ENCODE measurements at regions not wholly inside any gene's neighbourhood (a gene's known extent, or its start where the extent isn't known, plus 50 kb on each side); places are given as distances from the start of the nearest gene placed in this dataset.
A peak's percentile ranks its signal among the peaks of the same experiment; 100 is the strongest.

DNA sequence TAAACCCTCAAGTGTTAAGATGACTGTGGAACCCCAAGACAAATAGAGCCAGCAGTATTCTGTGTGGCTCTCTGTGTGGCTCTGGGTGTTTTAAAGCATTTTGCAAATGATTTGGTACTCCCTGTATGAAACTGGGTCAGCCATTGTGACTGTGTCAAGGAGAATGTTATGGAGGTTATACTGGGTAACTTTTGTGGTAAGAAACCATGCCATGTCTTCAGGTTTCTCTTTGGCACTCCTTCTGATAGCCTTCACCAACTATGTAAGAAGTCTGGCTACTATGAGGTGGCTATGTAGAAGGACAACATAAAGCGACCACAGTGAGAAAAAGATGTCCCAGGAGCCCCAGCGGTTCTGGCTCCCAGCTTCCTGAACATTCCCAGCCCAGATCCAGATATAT, 226.6 kb upstream of the RHOBTB1 start:
- ATAC-seq, result no peak
- no peak for DNase-seq (ENCODE audit: low spot score)
- intact Hi-C loops (cut with DNase I), result no loop called here

DNA sequence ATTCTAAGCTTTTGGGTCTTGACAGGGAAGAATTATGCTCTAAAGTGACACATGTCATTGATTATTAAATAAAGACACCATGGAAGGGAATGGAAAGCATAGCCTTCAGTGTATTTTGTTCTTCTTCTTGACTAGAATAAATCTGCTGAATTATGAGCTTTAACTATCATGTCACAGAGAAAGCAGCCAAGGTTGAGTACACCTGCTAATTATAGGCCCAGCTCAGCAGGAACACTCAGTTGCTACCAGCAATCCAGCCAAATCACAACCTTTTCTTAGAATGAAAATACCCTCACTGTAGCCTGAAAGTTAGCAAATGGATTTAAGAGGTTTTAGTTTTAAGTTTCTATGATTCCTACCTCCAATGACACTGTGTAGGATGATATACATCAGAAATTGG, 225.3 kb upstream of the RHOBTB1 start:
- ATAC-seq, result no peak
- intact Hi-C loops (cut with DNase I), result no loop called here

DNA sequence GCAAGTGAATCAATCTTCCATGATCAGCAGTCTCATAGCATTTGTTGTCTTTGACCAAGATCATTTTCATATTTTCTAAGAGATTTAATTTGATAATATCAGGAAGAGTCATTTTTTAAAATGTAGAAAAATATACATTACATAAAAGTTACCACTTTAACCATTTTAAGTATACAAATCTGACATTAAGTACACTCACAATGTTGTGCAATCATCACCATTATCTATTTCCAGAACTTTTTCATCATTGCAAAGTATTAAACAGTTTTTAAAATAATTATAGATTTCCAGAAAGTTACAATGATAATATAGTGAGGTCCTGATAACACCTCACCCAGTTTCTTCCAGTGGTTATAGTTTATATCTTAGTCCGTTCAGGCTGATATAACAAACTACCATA, 222.5 kb upstream of the RHOBTB1 start:
- intact Hi-C loops (cut with DNase I), result no loop called here
- DNase-seq (ENCODE audit: low spot score) (no peak), ATAC-seq (no peak)

More for the DNA sequence above, 225.3 kb upstream of the RHOBTB1 start:
- no peak for DNase-seq (ENCODE audit: low spot score)

DNA sequence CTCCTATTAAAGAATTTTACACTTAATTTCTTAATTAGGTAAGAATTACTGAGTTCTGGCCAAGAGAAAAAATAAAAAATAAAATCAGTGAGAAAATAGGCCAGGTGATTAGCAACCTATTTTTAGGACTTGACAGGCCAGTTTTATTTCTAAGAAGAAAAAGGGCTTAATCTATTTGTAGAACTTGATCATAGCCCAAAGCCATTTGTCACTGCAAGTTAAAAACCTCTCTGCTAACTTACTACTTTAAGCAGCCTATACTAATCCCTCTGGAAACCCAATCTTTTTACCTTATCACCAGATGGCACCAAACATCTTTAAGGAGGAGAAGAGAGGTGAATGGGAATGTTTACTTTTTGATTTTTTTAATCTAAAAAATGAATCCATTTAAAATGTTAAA, 222.1 kb upstream of the RHOBTB1 start:
- DNase-seq (ENCODE audit: low spot score), result no peak
- no peak for ATAC-seq
- intact Hi-C loops (cut with DNase I), result no loop called here

DNA sequence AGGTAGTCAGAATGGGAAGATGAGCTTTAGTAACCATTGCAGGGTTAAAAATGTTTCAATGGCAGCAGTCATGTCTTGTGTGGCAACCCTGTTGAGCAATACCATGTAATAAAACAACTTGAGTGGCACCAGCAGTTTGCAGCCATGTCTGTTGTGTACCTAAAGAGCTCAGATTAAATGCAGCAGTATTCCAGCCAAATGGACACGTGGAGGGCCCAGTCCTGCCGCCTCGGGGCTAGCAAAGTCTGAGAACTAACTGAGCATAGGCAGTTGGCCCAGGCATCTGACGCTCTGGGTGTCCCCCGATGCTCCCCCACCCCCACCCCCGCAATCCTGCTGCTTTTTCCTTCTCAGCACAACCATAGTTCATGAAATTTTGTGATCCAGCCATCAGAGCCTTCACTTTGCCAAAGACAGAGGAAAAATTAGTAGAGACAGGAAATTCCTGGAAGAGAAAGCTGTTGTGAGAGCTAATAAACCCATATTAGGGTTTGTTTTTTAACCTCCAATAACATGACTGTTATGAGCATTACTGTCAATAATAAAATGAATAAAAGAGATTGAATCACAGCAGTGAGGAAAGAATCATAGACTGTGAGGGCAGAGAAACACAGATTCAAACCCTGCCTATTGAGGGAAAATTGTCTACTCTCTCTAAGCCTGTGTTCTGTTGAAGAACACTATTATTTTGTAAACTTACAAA, 220.6 kb upstream of the RHOBTB1 start:
- ATAC-seq (peak; percentile 80), DNase-seq (ENCODE audit: low spot score) (peak; percentile 56)
- intact Hi-C loops (cut with DNase I), result no loop called here

DNA sequence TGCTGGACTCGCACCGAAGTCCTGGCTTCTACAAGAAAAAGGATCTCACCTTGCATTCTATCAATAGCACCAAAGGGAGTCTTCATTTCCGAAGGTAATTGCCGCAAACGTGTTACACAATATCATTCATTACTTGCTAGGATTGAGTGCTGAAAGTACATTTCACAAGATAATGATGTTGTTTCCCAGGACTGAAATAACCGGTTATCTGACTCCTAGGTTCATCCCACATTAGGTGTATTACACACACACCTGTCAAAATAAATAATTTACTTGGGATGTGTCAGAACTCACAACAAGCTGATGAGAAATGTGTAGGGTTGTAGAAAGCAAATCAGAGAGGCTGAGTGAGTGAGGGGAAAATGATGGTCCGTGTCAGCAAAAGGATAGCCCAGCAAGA, 219.4 kb upstream of the RHOBTB1 start:
- intact Hi-C loops (cut with DNase I), result no loop called here
- no peak for DNase-seq (ENCODE audit: low spot score)
- ATAC-seq, result no peak

DNA sequence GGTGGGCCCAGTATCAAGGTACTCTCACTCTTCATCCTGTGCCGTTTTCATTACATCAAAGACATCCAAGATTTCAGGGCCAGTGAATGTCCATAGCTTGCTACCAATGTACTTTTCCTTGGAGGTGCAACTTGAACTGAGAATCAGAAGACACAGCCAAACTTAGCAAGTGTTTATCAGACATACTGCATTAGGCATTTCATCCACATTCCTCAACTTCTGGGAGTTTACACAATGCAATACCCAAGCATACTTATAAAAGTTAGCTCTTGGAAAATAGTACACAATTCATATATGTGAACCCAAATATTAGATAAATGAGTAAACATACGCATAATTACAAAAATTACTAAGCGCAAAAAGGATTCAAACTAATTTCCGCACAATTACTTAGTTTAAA, 216.3 kb upstream of the RHOBTB1 start:
- ATAC-seq, result no peak
- intact Hi-C loops (cut with DNase I), result no loop called here

DNA sequence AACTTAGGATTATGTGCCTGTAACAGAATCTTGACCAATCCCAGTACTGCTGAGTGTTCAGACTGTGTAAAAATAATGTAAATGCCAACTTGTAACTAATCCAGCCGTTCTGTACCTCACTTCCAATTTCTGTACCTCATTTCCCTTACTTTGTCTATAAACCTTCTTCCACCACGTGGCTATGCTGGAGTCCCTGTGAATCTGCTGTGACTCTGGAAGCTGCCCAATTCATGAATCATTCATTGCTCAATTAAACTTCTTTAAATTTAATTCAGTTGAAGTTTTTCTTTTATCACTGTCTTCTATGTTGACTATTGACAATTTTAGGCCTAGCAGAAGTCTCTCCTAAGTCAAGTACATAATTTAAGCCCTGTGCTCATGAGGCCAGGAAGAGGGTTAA, 215.3 kb upstream of the RHOBTB1 start:
- ATAC-seq, result no peak
- no peak for DNase-seq (ENCODE audit: low spot score)
- intact Hi-C loops (cut with DNase I), result no loop called here

More for the DNA sequence above, 216.3 kb upstream of the RHOBTB1 start:
- no peak for DNase-seq (ENCODE audit: low spot score)

DNA sequence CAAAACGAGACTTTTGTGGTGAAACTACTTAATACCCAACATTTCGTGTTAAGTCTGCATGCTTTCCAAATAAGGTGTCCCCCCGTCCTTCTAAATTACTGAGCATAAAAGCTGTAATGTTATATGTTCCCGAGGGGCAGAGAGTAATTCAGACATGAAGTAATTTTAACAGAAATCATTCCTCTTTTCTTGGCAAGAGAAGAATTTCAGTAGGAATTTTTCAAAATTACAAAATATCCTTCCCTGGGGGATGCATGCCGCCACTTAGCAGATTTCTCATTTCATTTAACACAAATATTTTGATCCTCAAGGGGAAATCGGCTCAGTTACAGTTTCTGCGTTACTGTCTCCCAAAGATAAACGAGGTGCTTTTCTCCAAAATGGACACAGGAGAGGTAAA, 213.2 kb upstream of the RHOBTB1 start:
- intact Hi-C loops (cut with DNase I), result no loop called here
- ATAC-seq (peak; percentile 56), DNase-seq (ENCODE audit: low spot score) (no peak)

DNA sequence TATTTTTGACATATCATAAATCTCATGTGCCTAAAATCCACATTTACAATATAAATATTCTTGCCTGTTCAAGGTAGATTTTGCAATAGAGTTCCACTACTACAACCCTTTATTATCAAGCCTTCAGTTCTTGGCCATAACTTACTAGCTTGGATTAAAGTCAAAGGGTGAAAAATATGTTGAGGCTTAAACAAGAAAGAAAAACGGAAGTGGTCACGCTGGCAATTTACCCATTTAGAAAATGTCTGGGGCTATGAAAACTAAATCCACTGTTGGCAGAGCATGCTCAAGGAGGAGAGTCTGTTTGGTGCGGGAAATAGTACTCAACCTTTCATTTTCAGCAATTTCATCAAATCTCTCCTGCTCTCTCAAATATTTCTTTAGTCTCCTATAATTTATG, 209.8 kb upstream of the RHOBTB1 start:
- no peak for ATAC-seq
- intact Hi-C loops (cut with DNase I), result no loop called here
- DNase-seq (ENCODE audit: low spot score), result no peak

DNA sequence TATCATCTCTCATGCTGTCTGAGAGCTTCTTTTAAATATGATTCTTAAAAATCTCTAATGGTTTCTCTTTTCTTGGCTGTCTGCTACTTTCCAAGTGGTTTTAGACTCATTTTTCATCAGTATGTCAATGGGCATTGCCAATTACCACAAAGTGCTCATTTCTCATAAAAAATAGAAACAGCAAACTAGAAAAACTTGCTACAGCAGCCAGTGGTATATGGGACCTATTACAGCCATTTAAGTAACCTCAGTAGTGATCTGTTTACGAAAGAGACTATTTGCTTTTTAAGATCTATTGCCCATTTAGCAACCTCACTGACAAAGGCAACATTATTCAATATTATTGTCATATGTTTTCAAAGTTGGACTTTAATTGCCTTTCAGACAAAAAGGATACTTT, 207.1 kb upstream of the RHOBTB1 start:
- intact Hi-C loops (cut with DNase I), result no loop called here
- DNase-seq (ENCODE audit: low spot score) (no peak), ATAC-seq (no peak)

DNA sequence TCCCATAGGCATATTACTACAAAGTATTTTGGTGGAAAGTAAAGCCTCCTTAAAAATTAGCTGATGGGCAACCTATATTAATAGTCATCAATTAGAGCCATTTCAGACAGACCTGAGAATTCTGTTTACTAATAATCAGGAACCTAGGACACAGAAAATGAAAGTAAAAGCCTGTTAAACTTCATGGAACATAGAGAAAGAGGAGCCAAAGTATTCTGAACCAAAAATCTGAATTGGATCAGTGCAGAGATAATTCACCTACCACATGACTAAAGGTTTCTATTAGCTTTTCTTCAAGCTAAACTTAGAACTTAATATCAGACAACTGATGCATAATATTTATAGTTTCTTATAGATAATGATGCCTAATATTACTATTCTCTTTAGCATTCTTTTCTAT, 204.5 kb upstream of the RHOBTB1 start:
- DNase-seq (ENCODE audit: low spot score) (no peak), ATAC-seq (no peak)
- intact Hi-C loops (cut with DNase I), result no loop called here

DNA sequence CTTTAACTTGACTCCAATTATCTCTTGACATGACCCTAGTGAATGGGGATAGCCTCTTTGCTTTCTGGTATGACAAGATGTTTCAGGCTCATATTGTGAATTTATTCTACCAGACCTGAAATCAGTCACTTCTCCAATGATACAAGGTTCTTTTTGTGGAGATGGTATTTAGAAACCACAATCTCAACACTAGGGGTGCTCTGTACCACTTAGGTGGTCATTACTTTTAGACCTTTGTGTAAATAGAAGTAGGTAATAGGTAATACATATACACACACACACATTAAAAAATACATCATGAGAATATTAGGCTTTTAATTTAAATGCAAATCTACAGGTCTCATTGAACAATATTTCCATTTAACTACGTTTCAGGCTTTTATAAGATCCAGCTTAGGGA, 199.0 kb upstream of the RHOBTB1 start:
- no peak for ATAC-seq
- intact Hi-C loops (cut with DNase I), result no loop called here
- DNase-seq (ENCODE audit: low spot score), result no peak

DNA sequence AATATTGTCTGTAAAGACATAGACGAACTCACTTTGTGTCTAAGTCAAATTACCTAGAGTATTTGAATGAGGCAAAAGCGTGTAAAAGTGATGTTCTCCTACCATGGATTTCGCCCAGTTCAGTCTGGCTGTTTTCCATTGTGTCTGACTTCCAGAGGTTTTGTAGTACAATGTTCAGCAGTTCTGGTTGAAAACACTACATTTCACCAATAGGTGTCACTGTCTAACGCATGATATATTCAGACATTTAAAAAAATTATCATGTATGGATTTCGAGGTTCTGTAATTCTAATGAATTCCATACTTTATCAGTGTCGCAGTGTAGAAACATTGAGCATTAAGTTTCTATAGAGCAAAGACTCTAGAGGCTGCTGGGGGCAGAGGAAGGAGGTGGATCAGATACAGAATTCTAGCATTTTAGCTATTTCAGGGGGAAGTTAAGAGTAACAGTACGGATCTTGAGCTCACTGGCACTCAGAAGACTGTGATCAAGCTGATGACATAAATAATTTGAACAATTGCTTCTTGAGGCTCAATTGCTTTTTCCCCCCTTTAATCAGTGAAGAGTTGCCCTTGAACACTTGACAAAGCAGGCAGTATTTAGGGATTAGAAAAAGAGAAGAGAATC, 196.9 kb upstream of the RHOBTB1 start:
- DNase-seq (ENCODE audit: low spot score) (no peak), ATAC-seq (peak; percentile 88)
- intact Hi-C loops (cut with DNase I), result no loop called here

DNA sequence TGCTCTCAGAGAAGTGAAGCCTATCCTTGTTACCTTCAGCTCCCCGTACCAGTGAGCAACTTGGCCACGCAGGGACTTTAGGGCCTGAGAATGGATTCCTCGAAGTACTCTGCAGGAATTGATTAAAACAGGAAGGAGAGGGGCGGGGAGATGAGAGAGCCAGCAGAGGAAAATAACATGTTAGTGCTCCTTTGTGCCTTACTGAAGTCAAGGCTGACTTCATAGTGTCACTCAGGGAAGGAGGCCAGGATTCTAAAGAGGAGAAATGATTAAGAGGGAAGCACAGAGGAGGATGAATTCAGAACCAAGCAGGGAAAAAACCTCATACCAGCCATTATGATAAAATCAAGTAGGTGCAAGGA, 195.6 kb upstream of the RHOBTB1 start:
- no peak for DNase-seq (ENCODE audit: low spot score)
- ATAC-seq, result no peak
- intact Hi-C loops (cut with DNase I), result loop anchor here (5.0 kb wide), 1 partner anchor 568 kb away; no protein-coding TSS in a partner anchor

DNA sequence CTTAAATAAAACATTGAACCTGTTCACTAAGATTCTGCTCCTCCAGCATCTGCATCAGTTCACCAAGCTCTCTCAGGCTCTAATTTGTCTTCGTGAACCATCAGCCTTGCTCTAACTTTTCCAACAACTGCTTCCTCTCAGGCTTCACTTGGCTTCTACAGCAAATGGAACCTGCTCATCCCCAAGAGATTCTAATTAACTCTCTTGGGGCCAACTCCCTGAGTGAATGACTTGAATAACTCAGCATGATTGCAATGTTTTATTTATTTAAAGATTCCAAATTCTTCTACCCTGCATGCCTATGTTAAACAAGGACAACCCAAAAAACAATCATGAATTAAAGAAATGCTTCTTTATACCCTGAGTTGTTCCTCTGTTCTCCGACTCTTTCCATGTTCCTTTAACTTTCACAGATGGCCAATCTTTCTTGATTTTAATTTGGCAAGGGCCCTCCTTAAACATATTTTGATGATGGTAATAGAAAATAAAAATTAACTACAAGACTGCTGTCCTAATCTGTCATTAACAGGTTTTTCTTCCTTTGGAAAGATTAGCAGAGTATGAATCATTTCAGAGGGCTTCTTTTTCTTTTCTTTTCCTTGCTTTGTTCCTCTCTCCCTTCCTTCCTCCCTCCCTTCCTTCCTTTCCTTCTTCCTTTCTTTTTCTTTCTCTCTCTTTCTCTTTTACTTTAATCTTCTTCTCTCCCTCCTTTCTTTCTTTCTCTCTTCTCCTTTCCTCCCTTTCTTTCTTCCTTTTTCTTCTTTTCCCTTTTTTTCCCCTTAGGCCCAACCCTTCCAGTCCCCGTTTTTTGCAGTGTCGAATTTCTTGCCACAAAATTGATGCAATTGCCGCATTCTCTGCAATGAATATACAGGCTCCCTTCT, 195.0 kb upstream of the RHOBTB1 start:
- no peak for DNase-seq (ENCODE audit: low spot score)
- intact Hi-C loops (cut with DNase I), result loop anchor here (5.0 kb wide), 1 partner anchor 568 kb away; no protein-coding TSS in a partner anchor
- ATAC-seq, result no peak

DNA sequence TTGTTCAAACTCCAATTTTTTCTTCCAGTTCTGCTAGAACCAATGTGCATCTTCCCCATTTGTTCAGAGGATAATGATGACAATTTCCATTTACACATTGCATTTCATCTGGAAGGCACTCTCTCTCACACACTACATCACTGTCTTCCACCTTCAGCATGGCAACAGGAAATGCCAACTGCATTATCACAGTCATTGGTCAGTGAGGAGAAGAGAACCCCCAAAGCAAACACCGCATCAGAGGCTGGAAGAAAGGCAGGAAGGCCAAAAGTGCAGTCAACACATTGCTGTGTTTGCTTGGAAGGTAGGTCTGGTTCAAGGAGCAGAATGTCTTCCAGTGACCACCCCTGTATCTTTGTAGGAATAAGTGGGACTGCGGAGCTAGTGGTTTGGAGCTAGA, 192.2 kb upstream of the RHOBTB1 start:
- ATAC-seq (no peak), DNase-seq (ENCODE audit: low spot score) (no peak)
- intact Hi-C loops (cut with DNase I), result loop anchor here (5.0 kb wide), 1 partner anchor 571 kb away; no protein-coding TSS in a partner anchor

DNA sequence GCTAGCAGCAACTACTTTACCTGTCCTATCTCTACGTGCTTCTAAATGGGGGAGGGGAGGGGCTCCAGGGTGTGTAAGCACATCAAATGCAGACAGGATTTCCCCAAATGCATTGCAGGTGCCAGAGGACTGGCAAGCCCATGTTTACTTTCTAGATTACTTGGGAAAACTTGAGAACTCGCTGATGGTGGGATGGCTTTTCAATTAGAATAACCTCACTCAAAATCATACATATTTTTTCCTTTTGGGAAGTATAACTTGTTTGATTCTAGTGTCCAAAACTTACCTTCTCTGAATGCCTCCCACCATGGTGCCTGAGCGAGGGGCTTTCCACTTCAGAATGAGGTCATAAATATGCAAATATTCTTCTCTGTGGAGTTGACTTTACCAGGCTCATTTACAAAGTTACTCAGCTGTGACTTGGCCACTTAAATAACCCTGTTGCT, 191.3 kb upstream of the RHOBTB1 start:
- intact Hi-C loops (cut with DNase I), result loop anchor here (5.0 kb wide), 1 partner anchor 572 kb away; no protein-coding TSS in a partner anchor

DNA sequence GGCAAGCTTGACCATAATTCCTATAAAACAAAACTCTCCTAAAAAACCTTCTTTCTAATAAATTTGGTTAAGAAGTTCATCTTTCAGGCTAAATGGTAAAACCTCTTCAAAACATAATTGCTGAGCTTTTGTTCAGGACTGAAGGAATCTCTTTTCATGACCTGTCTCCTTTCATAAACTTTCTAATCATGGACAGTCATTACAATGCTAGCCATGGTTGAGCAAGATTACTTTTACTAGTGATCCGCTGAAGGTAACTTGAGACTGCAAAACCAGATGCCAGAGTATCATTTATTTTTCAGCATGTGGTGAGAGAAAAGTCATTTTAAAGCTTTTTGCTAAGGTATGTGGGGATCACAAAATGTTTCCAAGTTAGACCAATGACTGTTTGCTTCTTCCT, 186.4 kb upstream of the RHOBTB1 start:
- ATAC-seq (no peak), DNase-seq (ENCODE audit: low spot score) (no peak)
- intact Hi-C loops (cut with DNase I), result no loop called here

More for the DNA sequence above, 191.3 kb upstream of the RHOBTB1 start:
- no peak for ATAC-seq
- DNase-seq (ENCODE audit: low spot score), result no peak

DNA sequence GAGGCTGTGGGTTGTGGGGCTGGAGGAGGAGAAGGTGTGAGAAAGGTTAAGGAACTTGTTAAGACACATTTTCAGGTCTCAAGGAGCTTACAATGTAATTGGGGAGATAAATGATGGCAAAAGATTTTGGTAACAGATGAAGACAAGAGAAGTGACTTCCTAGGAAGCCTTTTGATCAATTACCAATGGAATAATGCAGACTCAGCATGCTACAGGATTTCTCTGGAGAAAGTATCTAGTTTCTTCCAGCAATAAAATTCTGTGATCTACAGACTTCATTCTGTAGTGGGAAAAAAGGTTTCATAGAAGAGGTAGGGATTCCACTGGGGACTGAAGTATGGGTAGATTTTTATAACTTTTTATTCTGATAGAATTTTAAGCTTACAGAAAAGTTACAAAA, 184.2 kb upstream of the RHOBTB1 start:
- intact Hi-C loops (cut with DNase I), result no loop called here
- DNase-seq (ENCODE audit: low spot score), result no peak
- ATAC-seq, result no peak

Data from sciatic nerve (tissue), 2 donors.